SK-N-SH (cell line): ENCODE measurements at regions not wholly inside any gene's neighbourhood (a gene's known extent, or its start where the extent isn't known, plus 50 kb on each side); places are given as distances from the start of the nearest gene placed in this dataset.

Experiments used
- CTCF ChIA-PET: fragments of 300-600, 350-600 bp; formaldehyde crosslinking; extraction: SDS; loops from one replicate; lab custom pipeline; 2021; lab: Yijun Ruan, JAX
- POLR2A ChIA-PET: fragments of 350-600 bp; sonication (Branson Sonifier 250); formaldehyde crosslinking; extraction: SDS; loops from one replicate; lab custom pipeline; 2020; ENCODE audit warnings: antibody characterized with exemption, inconsistent platforms; lab: Yijun Ruan, JAX
- DNase-seq: peaks from one replicate; pipeline ENCODE4 v3.0.0; 2012
- H2AFZ ChIP-seq: fragments of 200-600 bp; sonication (generic); 2 replicates; pipeline ENCODE4 v1.8.1; 2016; ENCODE audit warnings: antibody characterized with exemption, mild to moderate bottlenecking, low read depth
- H3F3A ChIP-seq: fragments of 200-600 bp; sonication (generic); replicated peaks from 2 replicates; pipeline ENCODE3; 2016; ENCODE audit warnings: antibody characterized with exemption, mild to moderate bottlenecking; ENCODE audit not compliant: insufficient read depth
- H3K27ac ChIP-seq, 2 experiments: fragments of 200-500 bp in 1 of 2; fragments of 200-600 bp in 1 of 2; sonication (Bioruptor generic) in 1 of 2; sonication (generic), shearing (Covaris generic) in 1 of 2; 2 replicates each; pipeline versions ENCODE4 v1.5.1 to v1.6.1; 2014 to 2016; ENCODE audit warnings: low read depth in 2 of 2, inconsistent platforms in 1 of 2, low read length in 1 of 2, mild to moderate bottlenecking in 1 of 2, mixed read lengths in 1 of 2
- H3K27me3 ChIP-seq: fragments of 200-600 bp; sonication (generic), shearing (Covaris generic); 2 replicates; pipeline ENCODE4 v1.6.1; 2016; ENCODE audit warnings: mixed run types; ENCODE audit not compliant: insufficient read depth
- H3K36me3 ChIP-seq, 2 experiments: fragments of 200-500 bp in 1 of 2; fragments of 200-600 bp in 1 of 2; sonication (Bioruptor generic) in 1 of 2; sonication (generic) in 1 of 2; replicated peaks in 1 of 2; 2 replicates each; pipeline versions ENCODE3 to v1.5.1; 2014 to 2016; ENCODE audit warnings: low read length in 1 of 2, mild to moderate bottlenecking in 1 of 2; ENCODE audit not compliant: insufficient read depth in 2 of 2, control insufficient read depth in 1 of 2
- H3K4me1 ChIP-seq, 2 experiments: fragments of 200-500 bp in 1 of 2; fragments of 200-600 bp in 1 of 2; sonication (Bioruptor generic) in 1 of 2; sonication (generic), shearing (Covaris generic) in 1 of 2; 2 replicates each; pipeline versions ENCODE4 v1.5.1 to v1.6.1; 2014 to 2016; ENCODE audit warnings: low read depth in 1 of 2, low read length in 1 of 2, mixed run types in 1 of 2; ENCODE audit not compliant: insufficient read depth in 2 of 2, control insufficient read depth in 1 of 2
- H3K4me2 ChIP-seq: fragments of 200-600 bp; sonication (generic), shearing (Covaris generic); 2 replicates; pipeline ENCODE4 v1.6.1; 2017; ENCODE audit warnings: mixed run types
- H3K4me3 ChIP-seq, 2 experiments: fragments of 200-500 bp in 1 of 2; fragments of 200-600 bp in 1 of 2; sonication (Bioruptor generic) in 1 of 2; sonication (generic), shearing (Covaris generic) in 1 of 2; 2 replicates each; pipeline versions ENCODE4 v1.5.1 to v1.8.1; 2014 to 2016; ENCODE audit warnings: low read depth in 2 of 2, inconsistent platforms in 1 of 2, low read length in 1 of 2, mild to moderate bottlenecking in 1 of 2, mixed read lengths in 1 of 2, moderate library complexity in 1 of 2
- H3K79me2 ChIP-seq: fragments of 200-600 bp; sonication (generic); 2 replicates; pipeline ENCODE4 v1.8.1; 2017; ENCODE audit warnings: mild to moderate bottlenecking; ENCODE audit not compliant: insufficient read depth
- H3K9ac ChIP-seq: fragments of 200-600 bp; sonication (generic); 2 replicates; pipeline ENCODE4 v1.6.1; 2017; ENCODE audit warnings: mixed run types
- H3K9me2 ChIP-seq: fragments of 200-600 bp; sonication (generic); 2 replicates; pipeline ENCODE4 v1.6.1; 2017; ENCODE audit warnings: mixed run types
- H3K9me3 ChIP-seq: fragments of 200-600 bp; sonication (generic); 2 replicates; pipeline ENCODE4 v1.6.1; 2017; ENCODE audit warnings: mixed run types, mild to moderate bottlenecking, moderate library complexity
- H4K20me1 ChIP-seq: fragments of 200-600 bp; sonication (generic); 2 replicates; pipeline ENCODE4 v1.6.1; 2017; ENCODE audit warnings: mild to moderate bottlenecking, mixed run types; ENCODE audit not compliant: insufficient read depth
- EZH2phosphoT487 ChIP-seq: fragments of 200-600 bp; sonication (generic); IDR thresholded peaks from 2 replicates; pipeline ENCODE4 v1.6.1; 2017; ENCODE audit warnings: low read depth, mixed run types, mild to moderate bottlenecking, antibody characterized with exemption, moderate library complexity, borderline replicate concordance
- FOXJ3 ChIP-seq: sonication (generic); formaldehyde crosslinking; IDR thresholded peaks from 2 replicates; pipeline ENCODE4 v1.5.1; 2020; ENCODE audit warnings: mild to moderate bottlenecking, missing genetic modification reagents
- FOXM1 ChIP-seq: IDR thresholded peaks from 2 replicates; pipeline ENCODE4 v1.4.0; 2012; ENCODE audit warnings: low read depth, mild to moderate bottlenecking
- GABPA ChIP-seq: IDR thresholded peaks from 2 replicates; pipeline ENCODE4 v1.4.0; 2012; ENCODE audit warnings: low read depth, mild to moderate bottlenecking
- NRF1 ChIP-seq: IDR thresholded peaks from 2 replicates; pipeline ENCODE4 v1.6.1; 2012; ENCODE audit warnings: low read depth, mild to moderate bottlenecking, low read length
- POLR2AphosphoS5 ChIP-seq: IDR thresholded peaks from 2 replicates; pipeline ENCODE4 v1.6.1; 2012; ENCODE audit warnings: low read depth, low read length
- REST ChIP-seq: IDR thresholded peaks from 2 replicates; pipeline ENCODE4 v1.6.1; 2012; ENCODE audit warnings: mild to moderate bottlenecking, low read depth, low read length, moderate library complexity
- RFX5 ChIP-seq: IDR thresholded peaks from 2 replicates; pipeline ENCODE4 v1.6.1; 2012; ENCODE audit warnings: mild to moderate bottlenecking, improper control_type of control experiment, low read length
- RXRA ChIP-seq: IDR thresholded peaks from 2 replicates; pipeline ENCODE4 v1.4.0; 2012; ENCODE audit warnings: low read depth, mild to moderate bottlenecking, borderline replicate concordance
- TAF1 ChIP-seq: IDR thresholded peaks from 2 replicates; pipeline ENCODE4 v1.6.1; 2012; ENCODE audit warnings: low read depth, mild to moderate bottlenecking, low read length, moderate library complexity, borderline replicate concordance
- TEAD4 ChIP-seq: IDR thresholded peaks from 2 replicates; pipeline ENCODE4 v1.4.0; 2012; ENCODE audit warnings: mild to moderate bottlenecking, borderline replicate concordance; ENCODE audit not compliant: insufficient read depth
- YY1 ChIP-seq: IDR thresholded peaks from 2 replicates; pipeline ENCODE4 v1.4.0; 2012; ENCODE audit warnings: low read depth, mild to moderate bottlenecking
- TF ChIP-seq, protein P1 (sequence below): IDR thresholded peaks from 2 replicates; pipeline ENCODE4 v1.4.0; 2012; ENCODE audit warnings: low read depth, borderline replicate concordance
- TF ChIP-seq, protein P2 (sequence below): fragments of 200-600 bp; sonication (generic); IDR thresholded peaks from 2 replicates; pipeline ENCODE4 v1.6.1; 2017; ENCODE audit warnings: antibody characterized with exemption, mild to moderate bottlenecking, moderate library complexity

- TF ChIP-seq REST: no peak
- TF ChIP-seq RFX5: no peak
- no peak for TF ChIP-seq POLR2AphosphoS5
- no peak for TF ChIP-seq RXRA
Measured at GRCh38 chr4:119825696-119826095, 197.1 kb upstream of the PDE5A start (continued).

DNA sequence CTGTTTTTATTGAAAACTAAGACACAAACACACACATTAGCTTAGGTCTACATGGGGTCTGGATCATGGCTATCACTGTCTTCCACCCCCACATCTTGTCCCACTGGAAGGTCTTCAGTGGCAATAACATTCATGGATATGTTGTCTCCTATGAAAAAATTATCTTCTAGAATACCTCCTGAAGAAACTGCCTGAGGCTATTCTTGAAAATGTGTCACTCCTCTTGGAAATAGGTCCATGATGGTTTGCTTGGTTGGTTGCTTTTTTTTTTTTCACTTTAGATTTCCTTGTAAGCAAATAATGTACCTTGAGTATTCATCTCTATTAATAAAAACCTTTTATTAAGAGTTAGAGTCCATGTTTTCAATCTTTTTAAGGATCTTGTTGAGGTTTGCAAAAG is 195.3 kb upstream of the PDE5A start:
- Histone ChIP-seq H3K4me3 (no peak overlapping the region), H3K9me2 (no peaks in the 10 kb centered on the region), H3K79me2 (no peaks in the 10 kb centered on the region), H3K4me2 (no peak overlapping the region), H4K20me1 (no peaks in the 10 kb centered on the region), H3K4me1 (no peaks in the 10 kb centered on the region), H3K9ac (no peak overlapping the region), H3K27me3 (no peaks in the 10 kb centered on the region), H3K27ac (no peak overlapping the region), H3K36me3 (no peaks in the 10 kb centered on the region), H2AFZ (no peak overlapping the region), H3F3A (no peaks in the 10 kb centered on the region), H3K9me3 (no peaks in the 10 kb centered on the region)
- no peak for DNase-seq
- TF ChIP-seq TAF1 (no peak), RFX5 (no peak), TEAD4 (no peak), FOXJ3 (CRISPR knock-in tag) (no peak), EZH2phosphoT487 (no peak), NRF1 (no peak), GABPA (no peak), YY1 (no peak), FOXM1 (no peak)
- TF ChIP-seq, protein P1, sequence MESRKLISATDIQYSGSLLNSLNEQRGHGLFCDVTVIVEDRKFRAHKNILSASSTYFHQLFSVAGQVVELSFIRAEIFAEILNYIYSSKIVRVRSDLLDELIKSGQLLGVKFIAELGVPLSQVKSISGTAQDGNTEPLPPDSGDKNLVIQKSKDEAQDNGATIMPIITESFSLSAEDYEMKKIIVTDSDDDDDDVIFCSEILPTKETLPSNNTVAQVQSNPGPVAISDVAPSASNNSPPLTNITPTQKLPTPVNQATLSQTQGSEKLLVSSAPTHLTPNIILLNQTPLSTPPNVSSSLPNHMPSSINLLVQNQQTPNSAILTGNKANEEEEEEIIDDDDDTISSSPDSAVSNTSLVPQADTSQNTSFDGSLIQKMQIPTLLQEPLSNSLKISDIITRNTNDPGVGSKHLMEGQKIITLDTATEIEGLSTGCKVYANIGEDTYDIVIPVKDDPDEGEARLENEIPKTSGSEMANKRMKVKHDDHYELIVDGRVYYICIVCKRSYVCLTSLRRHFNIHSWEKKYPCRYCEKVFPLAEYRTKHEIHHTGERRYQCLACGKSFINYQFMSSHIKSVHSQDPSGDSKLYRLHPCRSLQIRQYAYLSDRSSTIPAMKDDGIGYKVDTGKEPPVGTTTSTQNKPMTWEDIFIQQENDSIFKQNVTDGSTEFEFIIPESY: no peak
- TF ChIP-seq, protein P2, sequence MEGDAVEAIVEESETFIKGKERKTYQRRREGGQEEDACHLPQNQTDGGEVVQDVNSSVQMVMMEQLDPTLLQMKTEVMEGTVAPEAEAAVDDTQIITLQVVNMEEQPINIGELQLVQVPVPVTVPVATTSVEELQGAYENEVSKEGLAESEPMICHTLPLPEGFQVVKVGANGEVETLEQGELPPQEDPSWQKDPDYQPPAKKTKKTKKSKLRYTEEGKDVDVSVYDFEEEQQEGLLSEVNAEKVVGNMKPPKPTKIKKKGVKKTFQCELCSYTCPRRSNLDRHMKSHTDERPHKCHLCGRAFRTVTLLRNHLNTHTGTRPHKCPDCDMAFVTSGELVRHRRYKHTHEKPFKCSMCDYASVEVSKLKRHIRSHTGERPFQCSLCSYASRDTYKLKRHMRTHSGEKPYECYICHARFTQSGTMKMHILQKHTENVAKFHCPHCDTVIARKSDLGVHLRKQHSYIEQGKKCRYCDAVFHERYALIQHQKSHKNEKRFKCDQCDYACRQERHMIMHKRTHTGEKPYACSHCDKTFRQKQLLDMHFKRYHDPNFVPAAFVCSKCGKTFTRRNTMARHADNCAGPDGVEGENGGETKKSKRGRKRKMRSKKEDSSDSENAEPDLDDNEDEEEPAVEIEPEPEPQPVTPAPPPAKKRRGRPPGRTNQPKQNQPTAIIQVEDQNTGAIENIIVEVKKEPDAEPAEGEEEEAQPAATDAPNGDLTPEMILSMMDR: no peak
- POLR2A ChIA-PET: no interaction called here
- CTCF ChIA-PET: interaction anchor here (1.0 kb wide), 1 partner anchor 195 kb away, joined by 4 read pairs; the partner anchor contains the start of gene PDE5A
